IMR-90 (cell line): ENCODE measurements at regions not wholly inside any gene's neighbourhood (a gene's known extent, or its start where the extent isn't known, plus 50 kb on each side); places are given as distances from the start of the nearest gene placed in this dataset.

Source experiments
- BHLHE40 ChIP-seq: fragments of 150-350 bp; IDR thresholded peaks from 2 replicates; pipeline ENCODE4 v1.6.1; 2016; ENCODE audit warnings: mild to moderate bottlenecking, low read depth, low read length
- FOS ChIP-seq: fragments of 150-350 bp; IDR thresholded peaks from 2 replicates; pipeline ENCODE4 v1.6.1; 2016; ENCODE audit warnings: low read depth, low read length
- MAFK ChIP-seq: IDR thresholded peaks from 2 replicates; pipeline ENCODE4 v1.6.1; 2012; ENCODE audit warnings: low read depth, low read length, improper control_type of control experiment
- NFE2L2 ChIP-seq: fragments of 150-350 bp; IDR thresholded peaks from 2 replicates; pipeline ENCODE4 v1.6.1; 2016; ENCODE audit warnings: low read depth, mild to moderate bottlenecking, low read length
- POLR2A ChIP-seq: IDR thresholded peaks from 2 replicates; pipeline ENCODE4 v1.6.1; 2012; ENCODE audit warnings: mild to moderate bottlenecking, low read depth, low read length
- RAD21 ChIP-seq: IDR thresholded peaks from 2 replicates; pipeline ENCODE4 v1.6.1; 2012; ENCODE audit warnings: low read length, improper control_type of control experiment
- SMC3 ChIP-seq: fragments of 150-350 bp; IDR thresholded peaks from 2 replicates; pipeline ENCODE4 v1.6.1; 2016; ENCODE audit warnings: low read depth, mild to moderate bottlenecking, antibody characterized with exemption, low read length, moderate library complexity
- USF2 ChIP-seq: fragments of 150-350 bp; IDR thresholded peaks from 2 replicates; pipeline ENCODE4 v1.6.1; 2017; ENCODE audit warnings: mild to moderate bottlenecking, antibody characterized with exemption, low read length, low read depth
- TF ChIP-seq, protein P1 (sequence below): conservative IDR thresholded peaks from 2 replicates; pipeline ENCODE4 v1.5.1; 2012; ENCODE audit warnings: mild to moderate bottlenecking, low read depth, low read length, improper control_type of control experiment
- TF ChIP-seq, protein P2 (sequence below): fragments of 150-350 bp; IDR thresholded peaks from 2 replicates; pipeline ENCODE4 v1.6.1; 2016; ENCODE audit warnings: low read depth, mild to moderate bottlenecking, low read length, moderate library complexity, borderline replicate concordance

DNA sequence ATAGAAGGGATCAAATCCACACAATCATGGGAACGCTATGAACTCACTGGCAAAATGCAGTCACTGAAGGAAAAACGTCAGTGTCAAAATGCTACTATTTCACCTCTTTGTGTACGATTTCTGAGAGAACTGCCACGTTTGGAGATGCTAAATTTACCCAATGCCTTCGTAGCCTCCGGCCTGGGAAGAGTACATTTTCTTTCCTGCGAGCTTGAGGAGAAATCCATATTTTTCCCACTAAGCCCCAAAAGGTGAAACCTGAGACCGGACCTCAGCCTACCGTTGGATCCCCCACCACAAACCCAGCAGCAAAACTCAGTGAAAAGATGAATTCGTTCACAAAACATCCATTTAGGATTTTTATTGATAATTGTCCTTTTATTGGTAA, 131.7 kb downstream of the GPX5 start:
- no peak for TF ChIP-seq NFE2L2
- TF ChIP-seq POLR2A, result no peak
- no peak for TF ChIP-seq BHLHE40
- no peak for TF ChIP-seq SMC3
- TF ChIP-seq, protein P1, sequence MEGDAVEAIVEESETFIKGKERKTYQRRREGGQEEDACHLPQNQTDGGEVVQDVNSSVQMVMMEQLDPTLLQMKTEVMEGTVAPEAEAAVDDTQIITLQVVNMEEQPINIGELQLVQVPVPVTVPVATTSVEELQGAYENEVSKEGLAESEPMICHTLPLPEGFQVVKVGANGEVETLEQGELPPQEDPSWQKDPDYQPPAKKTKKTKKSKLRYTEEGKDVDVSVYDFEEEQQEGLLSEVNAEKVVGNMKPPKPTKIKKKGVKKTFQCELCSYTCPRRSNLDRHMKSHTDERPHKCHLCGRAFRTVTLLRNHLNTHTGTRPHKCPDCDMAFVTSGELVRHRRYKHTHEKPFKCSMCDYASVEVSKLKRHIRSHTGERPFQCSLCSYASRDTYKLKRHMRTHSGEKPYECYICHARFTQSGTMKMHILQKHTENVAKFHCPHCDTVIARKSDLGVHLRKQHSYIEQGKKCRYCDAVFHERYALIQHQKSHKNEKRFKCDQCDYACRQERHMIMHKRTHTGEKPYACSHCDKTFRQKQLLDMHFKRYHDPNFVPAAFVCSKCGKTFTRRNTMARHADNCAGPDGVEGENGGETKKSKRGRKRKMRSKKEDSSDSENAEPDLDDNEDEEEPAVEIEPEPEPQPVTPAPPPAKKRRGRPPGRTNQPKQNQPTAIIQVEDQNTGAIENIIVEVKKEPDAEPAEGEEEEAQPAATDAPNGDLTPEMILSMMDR, result no peak
- TF ChIP-seq, protein P2, sequence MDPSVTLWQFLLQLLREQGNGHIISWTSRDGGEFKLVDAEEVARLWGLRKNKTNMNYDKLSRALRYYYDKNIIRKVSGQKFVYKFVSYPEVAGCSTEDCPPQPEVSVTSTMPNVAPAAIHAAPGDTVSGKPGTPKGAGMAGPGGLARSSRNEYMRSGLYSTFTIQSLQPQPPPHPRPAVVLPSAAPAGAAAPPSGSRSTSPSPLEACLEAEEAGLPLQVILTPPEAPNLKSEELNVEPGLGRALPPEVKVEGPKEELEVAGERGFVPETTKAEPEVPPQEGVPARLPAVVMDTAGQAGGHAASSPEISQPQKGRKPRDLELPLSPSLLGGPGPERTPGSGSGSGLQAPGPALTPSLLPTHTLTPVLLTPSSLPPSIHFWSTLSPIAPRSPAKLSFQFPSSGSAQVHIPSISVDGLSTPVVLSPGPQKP, result no peak
- no peak for TF ChIP-seq RAD21
- no peak for TF ChIP-seq USF2
- TF ChIP-seq FOS, result no peak
- no peak for TF ChIP-seq MAFK
